Endothelial cell of umbilical vein (primary cell): ENCODE measurements at regions not wholly inside any gene's neighbourhood (a gene's known extent, or its start where the extent isn't known, plus 50 kb on each side); places are given as distances from the start of the nearest gene placed in this dataset.

Experiments
- BruUV-seq: library from RNA; stranded (reverse); fragments of 400-500 nt; replicated peaks from 2 replicates; lab custom pipeline; 2021; lab: Mats Ljungman, UMichigan
- CTCF ChIA-PET: fragments of 300-600, 350-600 bp; sonication (Branson Sonifier 250); formaldehyde crosslinking; loops from one replicate; lab custom pipeline; 2021; ENCODE audit warnings: antibody characterized with exemption, inconsistent platforms; lab: Charles Lee
- POLR2A ChIA-PET: fragments of 300-600, 350-600 bp; sonication (Branson Sonifier 250); formaldehyde crosslinking; loops from one replicate; lab custom pipeline; 2021; ENCODE audit warnings: antibody characterized with exemption, inconsistent platforms; lab: Charles Lee
- DNase-seq: peaks from one replicate; pipeline ENCODE4 v3.0.0-alpha.2; 2011; ENCODE audit warnings: low read depth, low spot score
- FAIRE-seq: peaks from 2 replicates; lab custom pipeline; 2011; peaks lifted over from hg19 to GRCh38; lab: Jason Lieb, UNC
- H2AFZ ChIP-seq: 2 replicates; pipeline ENCODE4 v1.6.0; 2012; ENCODE audit warnings: low read depth, low read length, control low read depth, inconsistent platforms
- H3K27ac ChIP-seq: 2 replicates; pipeline ENCODE4 v1.5.1; 2011; ENCODE audit warnings: low read depth, mild to moderate bottlenecking, control low read depth, low read length, moderate library complexity; ENCODE audit not compliant: insufficient read depth
- H3K27me3 ChIP-seq, 2 experiments: 2 replicates each; pipeline versions ENCODE4 v1.6.0 to v1.6.1; 2011; ENCODE audit warnings: low read length in 2 of 2, mixed read lengths in 1 of 2; ENCODE audit not compliant: control insufficient read depth in 2 of 2, insufficient read depth in 2 of 2
- H3K36me3 ChIP-seq, 2 experiments: 2 replicates in 1 of 2; 3 replicates in 1 of 2; pipeline ENCODE4 v1.5.1; 2011; ENCODE audit warnings: low read length in 2 of 2, mild to moderate bottlenecking in 1 of 2, moderate library complexity in 1 of 2; ENCODE audit not compliant: control insufficient read depth in 2 of 2, insufficient read depth in 2 of 2; ENCODE audit errors: extremely low read depth in 1 of 2
- H3K4me1 ChIP-seq: 3 replicates; pipeline ENCODE4 v1.5.1; 2011; ENCODE audit warnings: mild to moderate bottlenecking, low read length; ENCODE audit not compliant: control insufficient read depth, insufficient read depth; ENCODE audit errors: extremely low read depth
- H3K4me2 ChIP-seq: 2 replicates; pipeline ENCODE4 v1.6.1; 2011; ENCODE audit warnings: low read length, control low read depth, mixed read lengths; ENCODE audit not compliant: insufficient read depth
- H3K4me3 ChIP-seq, 3 experiments: fragments of 200-600 bp in 1 of 3; sonication (generic), shearing (Covaris generic) in 1 of 3; replicated peaks in 1 of 3; 2 replicates each; pipeline ENCODE4 v1.5.1; 2011 to 2016; ENCODE audit warnings: control low read depth in 3 of 3, low read length in 3 of 3, mild to moderate bottlenecking in 2 of 3, inconsistent platforms in 1 of 3, low read depth in 1 of 3, moderate library complexity in 1 of 3; ENCODE audit not compliant: insufficient read depth in 1 of 3
- H3K79me2 ChIP-seq: 2 replicates; pipeline ENCODE4 v1.6.0; 2012; ENCODE audit warnings: low read length, inconsistent platforms; ENCODE audit not compliant: control insufficient read depth, insufficient read depth
- H3K9ac ChIP-seq: replicated peaks from 2 replicates; pipeline ENCODE3; 2011; ENCODE audit warnings: low read length, control low read depth; ENCODE audit not compliant: insufficient read depth; ENCODE audit errors: extremely low read depth
- H3K9me1 ChIP-seq: replicated peaks from 3 replicates; pipeline ENCODE4 v1.6.0; 2011; ENCODE audit warnings: mild to moderate bottlenecking, low read length; ENCODE audit not compliant: control insufficient read depth, insufficient read depth; ENCODE audit errors: extremely low read depth
- H3K9me3 ChIP-seq: replicated peaks from 2 replicates; pipeline ENCODE4 v1.5.1; 2012; ENCODE audit warnings: low read length, inconsistent platforms; ENCODE audit not compliant: control insufficient read depth, insufficient read depth
- H4K20me1 ChIP-seq: replicated peaks from 2 replicates; pipeline ENCODE3; 2011; ENCODE audit warnings: mild to moderate bottlenecking, low read length; ENCODE audit not compliant: control insufficient read depth, insufficient read depth; ENCODE audit errors: extremely low read depth
- EZH2 ChIP-seq: IDR thresholded peaks from 2 replicates; pipeline ENCODE4 v1.6.1; 2012; ENCODE audit warnings: borderline replicate concordance, low read depth, mild to moderate bottlenecking, moderate library complexity, low read length, inconsistent platforms; ENCODE audit not compliant: severe bottlenecking
- FOS ChIP-seq: IDR thresholded peaks from 2 replicates; pipeline ENCODE4 v1.6.1; 2011; ENCODE audit warnings: mild to moderate bottlenecking, low read length, moderate library complexity, borderline replicate concordance; ENCODE audit not compliant: insufficient read depth
- GATA2 ChIP-seq: IDR thresholded peaks from 2 replicates; pipeline ENCODE4 v1.7.0; 2011; ENCODE audit warnings: low read depth, mild to moderate bottlenecking, moderate library complexity, mixed read lengths, low read length; ENCODE audit not compliant: insufficient read length, insufficient read depth
- JUN ChIP-seq: IDR thresholded peaks from 2 replicates; pipeline ENCODE4 v1.6.1; 2011; ENCODE audit warnings: borderline replicate concordance, low read depth; ENCODE audit not compliant: insufficient read length, insufficient read depth
- MYC ChIP-seq: IDR thresholded peaks from one replicate; pipeline ENCODE4 v1.6.1; 2011; ENCODE audit warnings: mild to moderate bottlenecking, low read depth, low read length
- POLR2A ChIP-seq: IDR thresholded peaks from 2 replicates; pipeline ENCODE4 v1.6.1; 2012; ENCODE audit warnings: low read depth, mild to moderate bottlenecking, control low read depth, low read length
- POLR2AphosphoS5 ChIP-seq: IDR thresholded peaks from 2 replicates; pipeline ENCODE4 v1.6.1; 2012; ENCODE audit warnings: low read depth, mild to moderate bottlenecking, control low read depth, low read length, moderate library complexity; ENCODE audit not compliant: insufficient read depth
- dilution Hi-C: fragments of 300-500 bp; cut with MboI; formaldehyde crosslinking; loops from one replicate; pipeline ENCODE4 v1.15.0; 2019; ENCODE audit warnings: low sequenced_read_pairs; ENCODE audit not compliant: extremely low pct_ligation_motif_present
- intact Hi-C: fragments of 100-400 bp; cut with micrococcal nuclease; formaldehyde crosslinking; loops from one replicate; pipeline ENCODE4 v1.10.0; 2022
- TF ChIP-seq, protein P1 (sequence below): IDR thresholded peaks from 2 replicates; pipeline ENCODE4 v1.6.1; 2011; ENCODE audit not compliant: insufficient read depth, insufficient read length
- TF ChIP-seq, protein P2 (sequence below), 2 donors: IDR thresholded peaks; 1 replicate in 1 of 2; 2 replicates in 1 of 2; pipeline ENCODE4 v1.5.1; 2011; ENCODE audit warnings: low read length in 2 of 2, mild to moderate bottlenecking in 2 of 2, moderate library complexity in 2 of 2, control low read depth in 1 of 2, inconsistent platforms in 1 of 2, low read depth in 1 of 2; ENCODE audit not compliant: insufficient read depth in 1 of 2; ENCODE audit errors: extremely low read depth in 1 of 2

DNA sequence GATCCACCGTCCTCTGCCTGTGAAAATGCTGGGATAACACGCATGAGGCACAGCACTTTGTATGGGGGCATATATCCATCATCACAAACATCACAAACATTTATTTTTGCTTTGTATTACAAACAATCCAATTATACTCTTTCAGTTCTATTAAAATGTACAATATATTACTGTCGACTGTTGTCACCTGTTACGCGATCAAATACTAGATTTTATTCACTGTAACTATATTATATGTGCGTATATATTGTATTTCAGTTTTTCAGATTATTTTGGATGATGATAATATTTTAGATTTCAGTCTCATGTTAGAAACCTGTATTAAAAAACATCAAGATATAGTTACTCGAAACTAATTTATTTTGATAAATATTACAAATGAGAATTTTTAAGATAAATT, 998.3 kb downstream of the EFNB2 start:
- Histone ChIP-seq H3K9ac (no peak overlapping the region), H3K27me3 (no peaks in the 10 kb centered on the region), H3K27ac (no peak overlapping the region), H4K20me1 (no peaks in the 10 kb centered on the region), H3K36me3 (no peaks in the 10 kb centered on the region), H3K9me1 (no peaks in the 10 kb centered on the region), H3K4me3 (no peak overlapping the region), H3K9me3 (no peaks in the 10 kb centered on the region), H2AFZ (no peak overlapping the region), H3K4me1 (no peaks in the 10 kb centered on the region), H3K4me2 (no peak overlapping the region), H3K79me2 (no peaks in the 10 kb centered on the region)
- TF ChIP-seq POLR2A (no peak), FOS (no peak), MYC (no peak), JUN (no peak)
- DNase-seq, result no peak
- ChIA-PET POLR2A (no interaction called here), CTCF (interaction anchor here (1.5 kb wide), 1 partner anchor 12 kb away, joined by 3 read pairs; no protein-coding TSS in a partner anchor)
- no TSS peak for BruUV-seq
- FAIRE-seq, result no peak
- dilution Hi-C loops, result no loop called here
- intact Hi-C loops, result no loop called here

DNA sequence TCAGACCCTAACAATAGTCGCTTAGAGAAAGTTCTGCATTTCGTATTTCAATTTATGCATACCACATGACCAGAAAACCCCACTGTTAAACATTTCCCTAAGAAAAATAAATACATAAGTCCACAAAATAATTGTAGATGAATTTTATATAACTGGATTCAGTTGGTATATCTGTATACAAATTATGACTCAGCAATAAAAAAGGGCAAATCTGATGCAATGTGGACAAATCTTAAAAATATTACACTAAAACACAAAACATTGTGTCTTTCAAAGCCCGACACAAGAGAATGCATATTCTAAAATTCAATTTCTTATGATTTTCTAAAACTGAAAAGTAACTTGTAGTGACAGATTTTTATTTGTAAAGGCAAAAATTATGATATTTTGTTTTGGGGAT, 1005.0 kb downstream of the EFNB2 start:
- BruUV-seq, result no TSS peak

More for the DNA sequence above, 1005.0 kb downstream of the EFNB2 start:
- TF ChIP-seq POLR2A (no peak), EZH2 (no peak), FOS (no peak), POLR2AphosphoS5 (no peak), GATA2 (no peak), MYC (no peak), JUN (no peak)
- TF ChIP-seq, protein P1, sequence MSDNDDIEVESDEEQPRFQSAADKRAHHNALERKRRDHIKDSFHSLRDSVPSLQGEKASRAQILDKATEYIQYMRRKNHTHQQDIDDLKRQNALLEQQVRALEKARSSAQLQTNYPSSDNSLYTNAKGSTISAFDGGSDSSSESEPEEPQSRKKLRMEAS, result no peak
- TF ChIP-seq, protein P2, sequence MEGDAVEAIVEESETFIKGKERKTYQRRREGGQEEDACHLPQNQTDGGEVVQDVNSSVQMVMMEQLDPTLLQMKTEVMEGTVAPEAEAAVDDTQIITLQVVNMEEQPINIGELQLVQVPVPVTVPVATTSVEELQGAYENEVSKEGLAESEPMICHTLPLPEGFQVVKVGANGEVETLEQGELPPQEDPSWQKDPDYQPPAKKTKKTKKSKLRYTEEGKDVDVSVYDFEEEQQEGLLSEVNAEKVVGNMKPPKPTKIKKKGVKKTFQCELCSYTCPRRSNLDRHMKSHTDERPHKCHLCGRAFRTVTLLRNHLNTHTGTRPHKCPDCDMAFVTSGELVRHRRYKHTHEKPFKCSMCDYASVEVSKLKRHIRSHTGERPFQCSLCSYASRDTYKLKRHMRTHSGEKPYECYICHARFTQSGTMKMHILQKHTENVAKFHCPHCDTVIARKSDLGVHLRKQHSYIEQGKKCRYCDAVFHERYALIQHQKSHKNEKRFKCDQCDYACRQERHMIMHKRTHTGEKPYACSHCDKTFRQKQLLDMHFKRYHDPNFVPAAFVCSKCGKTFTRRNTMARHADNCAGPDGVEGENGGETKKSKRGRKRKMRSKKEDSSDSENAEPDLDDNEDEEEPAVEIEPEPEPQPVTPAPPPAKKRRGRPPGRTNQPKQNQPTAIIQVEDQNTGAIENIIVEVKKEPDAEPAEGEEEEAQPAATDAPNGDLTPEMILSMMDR (IDR thresholded peaks at IDR 0.05; ENCODE audit: extremely low read depth in 1 of 2, insufficient read depth in 1 of 2, low read depth in 1 of 2, low read length in 2 of 2), result no peak
- Histone ChIP-seq H3K27me3 (no peaks in the 10 kb centered on the region), H3K9me1 (no peaks in the 10 kb centered on the region), H3K9me3 (no peaks in the 10 kb centered on the region), H3K4me1 (no peaks in the 10 kb centered on the region), H4K20me1 (no peaks in the 10 kb centered on the region), H3K4me2 (no peak overlapping the region), H3K79me2 (no peaks in the 10 kb centered on the region), H2AFZ (no peak overlapping the region), H3K27ac (no peak overlapping the region), H3K4me3 (no peak overlapping the region), H3K36me3 (no peaks in the 10 kb centered on the region), H3K9ac (no peak overlapping the region)
- ChIA-PET CTCF (interaction anchor here (1.1 kb wide), 1 partner anchor 15 kb away, joined by 3 read pairs; no protein-coding TSS in a partner anchor), POLR2A (no interaction called here)
- dilution Hi-C loops (no loop called here), intact Hi-C loops (no loop called here)
- FAIRE-seq (no peak), DNase-seq (no peak)
